Right lobe of liver (tissue), 4 donors: ENCODE measurements at regions not wholly inside any gene's neighbourhood (a gene's known extent, or its start where the extent isn't known, plus 50 kb on each side); places are given as distances from the start of the nearest gene placed in this dataset.

ENCODE experiments used
- CTCF ChIP-seq, 4 donors: fragments of 200-600 bp in 3 of 4; fragments of 450-650 bp in 1 of 4; IDR thresholded peaks; one replicate each; pipeline versions ENCODE4 v1.5.1 to v1.8.0; 2016 to 2022; ENCODE audit warnings: antibody characterized with exemption in 4 of 4, mild to moderate bottlenecking in 2 of 4
- POLR2A ChIP-seq: fragments of 450-650 bp; IDR thresholded peaks from one replicate; pipeline ENCODE4 v1.6.1; 2017; ENCODE audit warnings: antibody characterized with exemption, mild to moderate bottlenecking
- donor health status: DM: no; HTN: no; CAD: no.
- donor health status: DM: no; HTN: no; CAD: no.
- donor health status: DM: no; HTN: yes; CAD: no.

- TF ChIP-seq CTCF (IDR thresholded peaks at IDR 0.05) = no peak
- TF ChIP-seq POLR2A = no peak
Measured at GRCh38 chr10:64506963-64507362, 985.8 kb downstream of the REEP3 start.
